PC-3 (cell line): ENCODE measurements at regions not wholly inside any gene's neighbourhood (a gene's known extent, or its start where the extent isn't known, plus 50 kb on each side); places are given as distances from the start of the nearest gene placed in this dataset.

Experiments used
- EZH2phosphoT487 ChIP-seq: fragments of 300-600 bp; sonication (generic); IDR thresholded peaks from 2 replicates; pipeline ENCODE4 v1.6.1; 2018; ENCODE audit warnings: mild to moderate bottlenecking, antibody characterized with exemption, low read length, borderline replicate concordance
- TF ChIP-seq, protein P1 (sequence below): fragments of 300-600 bp; sonication (generic); conservative IDR thresholded peaks from 2 replicates; pipeline ENCODE4 v1.5.1; 2017; ENCODE audit warnings: antibody characterized with exemption, low read depth, mild to moderate bottlenecking, low read length

GRCh38 chr10:106454233-106454632 is 710.3 kb downstream of the SORCS1 start:
- no peak for TF ChIP-seq EZH2phosphoT487
- TF ChIP-seq, protein P1, sequence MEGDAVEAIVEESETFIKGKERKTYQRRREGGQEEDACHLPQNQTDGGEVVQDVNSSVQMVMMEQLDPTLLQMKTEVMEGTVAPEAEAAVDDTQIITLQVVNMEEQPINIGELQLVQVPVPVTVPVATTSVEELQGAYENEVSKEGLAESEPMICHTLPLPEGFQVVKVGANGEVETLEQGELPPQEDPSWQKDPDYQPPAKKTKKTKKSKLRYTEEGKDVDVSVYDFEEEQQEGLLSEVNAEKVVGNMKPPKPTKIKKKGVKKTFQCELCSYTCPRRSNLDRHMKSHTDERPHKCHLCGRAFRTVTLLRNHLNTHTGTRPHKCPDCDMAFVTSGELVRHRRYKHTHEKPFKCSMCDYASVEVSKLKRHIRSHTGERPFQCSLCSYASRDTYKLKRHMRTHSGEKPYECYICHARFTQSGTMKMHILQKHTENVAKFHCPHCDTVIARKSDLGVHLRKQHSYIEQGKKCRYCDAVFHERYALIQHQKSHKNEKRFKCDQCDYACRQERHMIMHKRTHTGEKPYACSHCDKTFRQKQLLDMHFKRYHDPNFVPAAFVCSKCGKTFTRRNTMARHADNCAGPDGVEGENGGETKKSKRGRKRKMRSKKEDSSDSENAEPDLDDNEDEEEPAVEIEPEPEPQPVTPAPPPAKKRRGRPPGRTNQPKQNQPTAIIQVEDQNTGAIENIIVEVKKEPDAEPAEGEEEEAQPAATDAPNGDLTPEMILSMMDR = no peak
